ENCODE measurements at regions not wholly inside any gene's neighbourhood (a gene's known extent, or its start where the extent isn't known, plus 50 kb on each side); places are given as distances from the start of the nearest gene placed in this dataset.

DNA sequence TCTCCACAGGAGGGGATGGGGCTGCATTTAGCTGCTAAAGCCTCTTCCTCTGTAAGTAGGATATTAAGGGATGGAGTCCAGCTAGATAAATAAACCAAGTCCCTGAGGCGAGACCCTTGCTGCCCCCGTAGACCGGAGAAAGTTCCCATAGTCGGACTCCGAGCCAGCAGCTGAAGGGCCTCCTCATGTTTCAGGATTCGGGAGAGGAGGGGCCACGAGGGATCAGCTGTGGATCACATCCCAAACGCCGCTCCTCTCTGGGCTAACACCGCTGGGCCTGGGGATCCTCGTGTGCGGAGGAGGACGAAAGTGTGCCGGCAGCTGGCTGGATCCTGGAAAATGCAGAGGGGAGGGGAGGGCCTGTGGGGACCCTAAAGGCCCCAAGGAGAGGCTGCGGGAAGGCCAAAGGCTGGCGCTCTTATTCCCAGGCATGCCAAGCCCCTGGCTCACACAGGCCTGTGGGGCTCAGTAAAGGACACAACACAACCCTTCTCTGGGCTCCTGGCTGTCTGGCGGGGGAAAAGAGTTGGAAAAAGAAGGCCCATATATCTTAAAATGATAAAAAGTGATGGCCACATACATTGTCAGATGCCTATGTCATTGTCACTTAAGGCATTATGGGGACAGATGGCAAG lies 82.5 kb upstream of the TMEM72 start:
- no peak for DNase-seq

DNA sequence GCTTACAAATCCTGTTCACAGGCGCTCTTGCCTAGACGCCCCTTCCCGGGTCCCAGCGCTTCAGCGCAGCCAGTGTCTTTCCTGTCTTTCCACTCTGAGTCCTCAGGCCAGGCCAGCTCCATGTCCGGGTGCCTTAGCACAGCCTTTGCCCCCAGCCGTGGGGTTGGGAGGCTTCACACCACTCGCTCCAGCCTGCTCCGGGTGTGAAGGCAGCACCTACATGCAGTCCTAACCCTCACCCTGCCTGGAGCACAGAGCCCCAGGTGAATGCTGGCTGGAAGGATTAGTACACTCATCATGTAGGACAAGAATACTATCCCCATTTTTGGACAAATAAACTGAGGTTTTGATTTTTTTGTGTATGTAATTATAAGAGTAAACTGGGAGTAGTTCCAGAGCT lies 81.7 kb upstream of the TMEM72 start:
- no peak for DNase-seq

DNA sequence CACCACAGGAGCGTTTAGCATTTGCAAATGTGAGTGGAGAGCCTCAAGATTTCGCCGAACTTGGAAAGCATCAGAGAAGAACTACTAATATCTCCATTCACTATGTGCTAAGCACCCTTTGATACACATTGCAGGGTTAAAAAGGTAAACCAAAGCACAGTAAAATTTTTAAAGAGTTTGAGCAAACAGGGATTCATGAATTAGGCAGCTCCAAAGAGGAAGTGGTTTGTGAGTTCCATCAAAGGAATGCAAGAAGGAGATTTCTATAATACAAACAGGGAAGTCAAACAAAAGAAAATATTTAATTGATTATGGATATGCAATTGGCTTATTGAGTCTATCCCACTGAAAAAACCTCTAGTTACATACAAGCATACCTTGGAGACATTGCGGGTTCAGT lies 81.1 kb upstream of the TMEM72 start:
- DNase-seq: no peak

DNA sequence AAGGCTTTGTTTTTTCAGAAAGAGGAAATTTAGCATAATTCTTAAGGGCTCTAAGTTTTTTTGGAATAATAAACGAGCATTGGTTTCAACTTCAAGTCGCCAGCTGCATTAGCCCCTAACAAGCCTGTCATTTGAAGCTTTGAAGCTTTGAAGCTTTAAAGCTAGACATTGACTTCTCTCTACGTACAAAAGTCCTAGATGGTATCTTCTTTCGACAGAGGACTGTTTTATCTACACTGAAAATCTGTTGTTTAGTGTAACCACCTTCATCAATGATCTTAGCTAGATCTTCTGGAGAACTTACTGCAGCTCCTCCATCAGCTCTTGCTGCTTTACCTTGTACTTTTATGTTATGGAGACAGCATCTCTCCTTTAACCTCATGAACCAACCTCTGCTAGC lies 79.6 kb upstream of the TMEM72 start:
- no peak for DNase-seq

DNA sequence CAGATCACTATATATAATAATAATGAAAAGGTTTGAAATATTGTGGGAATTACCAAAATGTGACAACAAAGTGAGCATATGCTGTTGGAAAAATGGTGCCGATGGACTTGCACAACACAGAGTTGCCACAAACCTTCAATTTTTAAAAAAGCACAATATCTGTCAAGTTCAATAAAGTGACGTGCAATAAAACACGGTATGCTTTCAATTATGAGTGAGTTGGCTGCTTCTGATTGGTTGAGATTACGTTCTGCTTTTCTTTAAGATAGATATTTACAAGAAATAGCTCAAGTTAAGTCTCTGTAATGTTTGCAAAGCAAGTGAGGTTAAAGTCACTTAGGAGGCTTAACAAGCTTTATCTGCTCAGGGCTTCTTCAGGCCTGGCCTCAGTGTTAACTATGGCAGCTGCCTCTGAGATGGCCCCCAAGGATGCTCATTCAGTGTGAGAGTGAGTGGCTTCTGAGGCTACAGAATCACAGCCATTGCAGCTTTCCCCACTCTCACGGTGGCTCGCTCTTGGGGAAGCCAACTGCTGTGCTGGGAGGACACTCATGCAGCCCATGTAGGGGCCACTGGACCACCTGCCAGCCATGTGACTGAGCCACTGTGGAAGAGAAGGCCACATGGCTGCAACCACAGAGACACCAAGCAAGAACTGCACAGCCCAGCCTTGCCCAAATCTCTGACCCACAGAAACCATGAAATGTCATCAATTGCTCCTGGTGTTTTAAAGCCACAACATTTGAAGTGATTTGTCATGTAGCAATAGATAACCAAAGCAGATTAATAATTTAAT lies 78.3 kb upstream of the TMEM72 start:
- no peak for DNase-seq

DNA sequence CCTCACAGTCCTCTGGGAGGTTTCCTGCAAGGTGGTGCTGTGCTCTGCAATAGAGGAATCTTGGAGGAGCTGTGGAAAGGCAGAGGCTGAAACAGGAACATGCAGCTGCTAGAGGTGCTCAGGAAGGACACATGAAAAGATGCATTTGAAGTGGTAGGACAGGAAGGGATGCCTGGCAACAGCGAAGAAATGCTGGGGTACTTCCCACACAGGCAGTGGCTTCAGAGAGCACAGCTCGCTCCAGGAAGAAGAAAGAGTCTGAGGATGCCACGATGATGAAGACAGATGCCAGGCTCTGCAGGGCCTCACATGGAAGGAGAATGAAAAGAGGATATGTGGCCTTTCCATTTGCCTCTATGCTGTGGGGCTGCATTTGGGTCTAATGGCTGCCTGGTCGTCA lies 77.0 kb upstream of the TMEM72 start:
- DNase-seq: no peak

DNA sequence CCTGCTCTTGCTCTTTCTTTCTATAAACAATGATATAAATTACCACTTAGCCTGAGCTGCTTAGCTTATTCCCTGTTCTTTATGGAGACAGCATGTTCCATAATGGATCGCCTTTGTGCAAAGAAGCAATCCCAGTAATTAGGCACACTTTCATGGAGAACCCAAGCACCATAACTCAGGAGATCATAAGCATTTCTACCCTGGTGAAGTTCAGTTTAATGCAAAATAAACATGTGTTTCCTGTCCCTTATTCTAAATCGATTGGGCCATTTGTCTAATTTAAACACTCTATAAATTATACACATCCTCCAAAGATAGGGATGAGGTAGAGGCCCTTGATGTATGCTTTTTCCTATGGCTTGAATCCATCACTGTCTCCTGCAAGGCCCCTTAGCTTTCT lies 75.8 kb upstream of the TMEM72 start:
- no peak for DNase-seq

DNA sequence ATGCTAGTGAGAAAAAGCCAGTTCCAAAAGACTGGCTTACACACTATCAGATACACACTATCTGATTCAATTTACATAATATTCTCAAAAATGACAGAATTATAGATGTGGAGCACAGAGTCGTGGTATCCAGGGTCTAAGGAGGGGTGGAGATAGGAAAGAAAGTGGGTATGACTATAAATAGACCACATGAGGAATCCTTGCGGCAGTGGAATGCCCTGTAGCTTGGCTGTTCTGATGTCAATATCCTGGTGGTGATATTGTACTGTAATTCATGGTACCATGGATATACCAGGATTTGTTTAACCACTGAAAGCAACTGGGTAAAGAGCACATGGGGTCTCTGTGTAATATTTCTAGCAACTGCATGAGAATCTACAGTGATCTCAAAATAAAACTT lies 67.7 kb upstream of the TMEM72 start:
- DNase-seq: no peak

DNA sequence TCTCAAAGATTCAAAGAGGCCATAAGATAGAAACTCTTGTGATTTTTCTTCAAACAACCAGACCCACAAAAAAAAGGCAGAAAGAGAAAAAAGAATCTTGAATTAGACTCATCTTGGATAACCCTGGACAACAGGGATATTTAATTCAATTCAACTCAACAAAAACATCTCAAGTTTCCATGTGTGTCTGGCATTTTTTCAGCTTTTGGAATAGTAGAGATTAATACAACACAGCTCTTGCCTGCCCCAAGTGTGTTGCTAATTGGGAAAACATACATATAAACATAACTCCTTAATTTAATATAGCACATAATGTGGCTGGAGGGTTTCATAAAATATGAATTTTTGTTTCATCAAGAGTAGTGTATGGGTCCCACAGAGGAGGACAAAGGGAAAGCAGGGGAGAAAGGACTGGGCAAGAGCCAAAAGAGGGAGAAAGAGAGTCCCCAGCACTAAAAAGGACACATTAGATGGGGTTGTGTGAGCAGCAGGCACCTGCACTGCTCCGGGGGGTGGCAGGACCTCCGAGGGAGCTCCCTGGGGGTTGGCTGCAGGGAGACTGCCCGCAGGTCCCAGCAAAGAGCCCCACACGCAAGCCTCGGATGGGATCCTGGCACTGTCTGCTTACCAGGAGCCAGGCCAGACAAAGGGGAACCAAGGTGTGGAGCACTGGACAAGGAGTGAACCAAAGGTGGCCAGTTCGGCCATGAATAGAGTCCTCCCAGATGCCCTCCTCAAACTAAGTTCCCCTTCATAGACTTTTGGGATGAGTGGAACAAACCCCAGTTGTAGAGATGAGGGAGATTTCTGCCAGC lies 65.6 kb upstream of the TMEM72 start:
- DNase-seq: no peak

DNA sequence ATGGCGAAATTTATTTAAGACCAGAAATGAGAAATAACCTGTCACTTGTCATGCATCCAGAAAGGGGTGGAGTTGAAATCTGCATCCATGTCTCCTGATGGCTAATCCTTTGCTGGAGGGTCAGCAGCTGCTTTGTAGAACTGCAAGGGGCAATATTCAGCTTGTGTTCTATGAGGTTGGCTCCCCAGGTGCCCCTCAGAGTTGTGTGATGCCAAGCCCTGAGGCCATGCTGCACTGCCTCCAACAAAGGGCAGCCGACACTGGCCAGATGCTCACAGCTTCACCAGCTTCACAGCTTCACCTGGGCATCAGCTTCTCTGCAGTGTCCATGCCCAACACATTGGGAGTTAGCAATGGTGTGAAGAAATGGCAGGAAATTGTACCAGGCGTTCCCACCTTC lies 64.0 kb upstream of the TMEM72 start:
- no peak for DNase-seq

DNA sequence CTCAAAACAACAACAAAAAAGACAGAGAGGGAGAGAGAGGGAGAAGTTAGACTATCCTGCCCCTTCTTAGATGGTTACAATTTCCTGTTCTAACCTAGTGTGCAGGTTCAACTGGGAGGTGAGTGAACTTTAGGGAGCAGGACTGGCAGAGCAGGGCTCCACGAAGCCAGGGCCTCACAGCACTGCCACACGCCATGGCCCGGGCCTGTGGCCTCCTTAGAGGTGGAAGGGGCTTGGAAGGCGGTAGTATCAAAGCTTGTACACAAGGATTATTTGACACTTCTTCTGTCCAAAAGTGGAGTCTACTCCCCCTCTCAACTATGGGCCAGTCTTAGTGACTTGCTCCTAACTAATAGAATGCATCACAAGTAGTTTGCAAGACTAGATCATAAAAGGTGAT lies 62.9 kb upstream of the TMEM72 start:
- no peak for DNase-seq

DNA sequence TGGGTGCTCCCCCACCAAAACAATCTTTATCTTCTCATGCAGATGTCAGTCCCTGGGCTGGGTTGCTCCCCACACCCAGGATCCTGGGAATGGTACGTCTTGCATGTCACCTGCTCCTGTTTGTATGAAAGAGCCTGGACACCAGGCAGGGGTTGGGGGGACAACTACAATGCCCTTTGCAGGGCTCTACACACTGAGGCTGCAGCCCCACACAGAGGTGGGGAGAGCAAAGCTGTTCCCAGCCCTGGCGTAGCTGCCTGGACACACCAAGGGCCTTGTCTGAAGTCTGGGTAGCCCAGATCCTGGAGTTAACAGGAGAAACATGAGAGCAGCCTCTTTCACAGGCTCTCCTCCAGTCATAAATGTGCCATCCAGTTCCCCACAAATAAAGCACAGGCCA lies 61.2 kb upstream of the TMEM72 start:
- no peak for DNase-seq

DNA sequence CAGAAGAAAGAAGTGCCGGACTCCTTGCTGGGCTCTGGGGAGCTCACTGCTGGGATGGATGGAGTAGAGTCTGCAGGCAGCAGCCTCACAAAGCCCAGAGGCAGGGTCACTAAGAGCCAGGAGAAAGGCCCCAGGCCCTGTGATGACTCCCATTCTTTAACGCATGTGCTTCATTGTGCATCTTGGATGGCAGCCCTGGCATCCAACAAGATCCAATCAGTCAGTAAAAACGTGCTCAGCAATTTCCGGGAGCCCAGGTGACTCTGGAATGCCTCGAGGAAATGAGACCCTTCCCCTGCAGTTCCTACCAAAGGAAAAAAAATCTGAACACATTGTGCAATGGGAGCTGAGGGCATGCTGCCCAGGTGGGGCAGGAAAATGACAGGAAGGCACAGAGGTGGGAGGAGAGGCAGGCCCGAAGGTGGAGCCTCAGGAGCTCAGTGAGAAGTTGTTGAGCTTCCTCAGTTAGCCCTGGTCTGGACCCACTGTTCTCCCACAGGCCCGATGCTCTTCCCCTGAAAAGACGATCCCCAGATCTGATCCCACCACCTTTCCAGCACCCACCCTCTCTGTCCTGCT lies 60.7 kb upstream of the TMEM72 start:
- no peak for DNase-seq

DNA sequence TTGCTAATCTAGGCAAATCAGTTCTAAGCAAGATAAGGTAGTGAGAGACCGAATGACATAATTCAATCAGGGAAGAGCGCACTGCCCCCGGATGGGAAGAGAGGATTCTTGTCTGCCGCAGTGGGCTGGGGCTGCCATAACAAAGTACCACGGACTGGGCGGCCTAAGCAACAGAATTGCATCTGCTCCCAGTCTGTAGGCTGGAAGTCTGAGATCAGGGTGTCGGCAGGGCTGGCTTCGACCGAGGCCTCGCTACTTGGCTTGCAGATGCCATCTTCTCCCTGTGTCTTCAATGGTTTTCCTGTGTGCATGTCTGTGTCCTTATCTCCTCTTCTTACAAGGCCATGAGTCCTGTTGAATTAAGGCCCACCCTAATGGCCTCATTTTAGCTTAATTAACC lies 59.7 kb upstream of the TMEM72 start:
- DNase-seq: no peak

DNA sequence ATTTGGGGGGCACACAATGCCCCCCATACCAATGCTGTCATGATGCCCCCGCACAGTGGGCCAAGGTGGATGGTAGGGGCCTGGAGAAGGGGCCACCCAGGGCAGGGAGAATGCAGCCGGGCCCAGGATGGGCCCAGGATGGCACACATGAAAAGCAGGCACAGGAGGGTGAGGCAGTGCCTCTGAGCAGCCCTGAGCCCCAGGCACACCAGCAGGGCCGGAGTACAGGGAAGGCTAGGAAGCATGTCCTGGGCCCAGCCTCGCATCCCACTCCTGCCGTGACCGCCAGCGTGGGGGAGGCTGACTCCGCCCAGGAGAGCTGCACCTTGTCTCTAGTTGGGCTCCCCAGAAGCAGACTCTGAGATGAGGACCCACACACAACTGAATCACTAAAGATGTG lies 59.3 kb upstream of the TMEM72 start:
- no peak for DNase-seq

DNA sequence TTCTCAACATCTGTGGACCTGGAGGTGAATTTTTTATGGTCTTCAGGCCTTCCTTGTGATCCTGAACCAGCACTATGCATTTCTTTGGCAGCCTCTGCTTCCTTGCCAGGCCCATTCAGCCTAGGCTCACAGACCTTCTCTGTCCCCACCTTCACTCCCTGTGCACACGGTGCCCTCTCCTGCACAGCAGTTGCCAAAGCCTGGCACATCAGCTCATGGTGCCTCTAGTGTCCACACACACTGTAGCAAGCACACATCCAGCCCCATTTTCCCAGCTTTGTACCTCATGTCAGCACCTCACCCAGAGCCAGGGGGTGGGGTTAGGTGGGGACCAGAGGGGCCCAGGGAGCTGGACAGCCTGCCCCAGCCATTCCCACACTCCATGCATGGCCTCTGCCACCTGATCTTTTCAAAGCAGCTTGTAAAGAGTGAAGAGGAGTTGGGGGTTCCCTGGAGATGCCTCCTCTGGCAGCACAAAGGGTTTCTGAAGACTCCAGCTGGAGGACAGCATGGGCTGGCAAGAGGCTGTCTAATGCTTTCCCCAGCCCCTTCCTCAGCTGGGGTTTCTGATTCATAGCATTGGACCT lies 57.9 kb upstream of the TMEM72 start:
- DNase-seq: no peak

DNA sequence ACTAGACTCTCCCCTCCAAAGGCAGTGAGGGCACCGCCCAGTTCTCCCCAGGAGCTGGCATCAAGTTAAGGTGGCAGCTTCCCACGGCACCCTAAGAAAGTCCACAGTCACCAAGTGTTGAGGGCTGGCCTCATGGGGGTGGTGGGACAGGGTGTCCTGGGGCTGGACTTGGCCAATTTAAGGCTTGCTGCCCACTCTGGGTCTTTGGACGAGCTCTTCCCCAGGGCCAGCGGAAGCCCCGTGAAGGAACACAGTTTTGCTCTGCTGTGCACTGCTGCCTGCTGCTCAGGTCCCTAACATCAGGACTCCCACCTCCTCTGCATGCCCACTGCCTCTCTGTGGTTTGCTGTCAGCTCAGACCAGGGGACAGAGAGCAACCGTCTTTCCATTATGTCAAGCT lies 57.3 kb upstream of the TMEM72 start:
- no peak for DNase-seq

DNA sequence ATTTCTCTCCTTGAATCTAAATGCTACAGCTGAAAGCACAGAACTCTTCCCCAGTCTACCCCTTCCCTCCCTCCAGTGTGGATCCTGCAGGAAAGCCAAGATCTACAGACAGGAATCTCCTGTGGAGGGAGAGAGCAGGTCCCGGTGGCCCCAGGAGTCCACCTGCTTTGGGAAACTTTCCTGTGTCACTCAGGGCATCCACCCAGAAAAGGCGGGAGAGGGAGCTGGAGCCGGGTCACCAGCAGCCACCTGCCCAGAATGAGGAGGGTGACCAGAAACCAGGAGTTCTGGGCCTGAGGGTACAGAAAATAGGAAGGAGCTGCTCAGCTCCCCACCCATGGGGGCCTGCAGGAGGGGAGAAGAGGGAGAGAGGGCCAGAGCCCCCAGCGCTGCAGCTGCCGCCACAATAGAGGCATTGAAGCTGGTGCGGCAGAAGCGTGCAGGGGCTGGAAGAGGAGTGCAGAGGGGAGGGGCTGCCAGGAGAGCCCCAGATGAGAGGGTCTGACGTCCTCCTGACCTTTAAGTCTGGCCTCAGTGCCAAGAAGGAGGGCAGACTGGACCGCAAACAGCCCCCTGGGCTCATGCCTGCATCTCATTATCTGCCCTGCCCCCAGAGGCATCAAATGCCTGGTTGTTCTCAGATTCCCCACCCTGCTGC lies 56.3 kb upstream of the TMEM72 start:
- no peak for DNase-seq

DNA sequence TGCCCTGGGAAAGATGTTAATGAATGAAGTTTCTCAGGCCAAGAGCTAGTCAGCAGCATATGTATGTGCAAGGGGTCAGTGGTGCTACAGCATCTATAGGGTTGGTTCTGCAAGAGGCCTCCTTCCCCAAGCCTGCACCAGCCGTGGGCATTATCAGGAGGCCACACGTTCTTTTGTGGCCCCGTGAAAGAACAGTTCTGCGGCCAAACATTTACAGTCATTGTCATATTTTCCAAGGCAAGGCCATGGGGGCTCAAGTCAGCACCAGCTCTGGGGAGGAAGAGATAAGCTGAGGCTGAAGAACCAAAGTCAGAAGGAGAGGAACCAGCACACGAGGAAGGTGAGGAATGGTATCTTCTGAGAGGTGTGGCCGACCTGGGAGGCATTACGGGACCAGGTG lies 54.4 kb upstream of the TMEM72 start:
- DNase-seq: no peak

DNA sequence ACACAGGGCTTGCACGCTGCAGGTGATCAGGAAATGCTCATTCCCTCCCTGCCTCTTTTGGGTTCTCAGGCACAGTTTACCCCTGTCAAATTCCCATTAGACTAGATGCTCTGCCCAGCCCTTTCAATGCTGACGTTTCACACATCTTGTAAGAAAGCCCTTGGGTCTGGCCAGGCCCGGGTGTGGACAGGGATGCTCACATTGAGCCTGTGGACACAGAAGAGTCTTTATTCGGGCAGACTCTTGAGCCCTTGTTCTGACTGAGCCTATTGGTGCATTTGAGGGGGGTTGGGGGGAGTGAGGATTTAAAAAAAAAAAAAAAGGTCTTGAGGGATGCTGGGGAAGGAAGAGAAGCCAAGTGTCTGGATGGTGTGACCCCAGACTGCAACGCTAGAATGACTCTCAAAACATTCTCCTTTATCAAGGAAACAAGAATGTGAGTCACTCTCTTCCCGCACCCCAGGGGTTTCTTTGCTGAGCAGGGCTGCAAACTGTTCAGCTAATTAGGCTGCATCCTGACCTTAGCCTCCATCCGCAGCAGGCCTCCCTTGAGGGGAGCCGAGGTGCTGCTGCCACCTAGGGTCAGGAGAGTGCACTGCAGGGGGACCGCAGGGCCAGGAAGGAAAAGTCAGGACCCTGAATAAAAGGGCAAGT lies 53.6 kb upstream of the TMEM72 start:
- peak; percentile 3 to 9 for DNase-seq

DNA sequence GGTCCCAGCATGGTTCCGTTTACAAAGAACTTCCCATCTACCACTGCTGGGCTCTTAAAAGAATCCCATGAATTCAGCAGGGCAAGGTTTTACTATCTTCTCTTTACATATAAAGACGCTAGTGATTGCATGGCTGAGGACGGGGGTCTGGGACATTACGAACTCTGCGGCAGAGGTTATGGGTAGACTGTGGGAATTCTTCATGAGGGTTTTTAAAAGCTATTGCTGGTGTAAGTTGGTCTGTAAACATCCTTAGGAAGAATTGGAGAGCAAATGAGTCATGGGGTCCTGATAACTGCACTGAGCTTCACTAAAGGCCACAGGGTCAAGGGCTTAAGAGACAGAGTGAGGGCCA lies 53.1 kb upstream of the TMEM72 start:
- no peak for DNase-seq

DNA sequence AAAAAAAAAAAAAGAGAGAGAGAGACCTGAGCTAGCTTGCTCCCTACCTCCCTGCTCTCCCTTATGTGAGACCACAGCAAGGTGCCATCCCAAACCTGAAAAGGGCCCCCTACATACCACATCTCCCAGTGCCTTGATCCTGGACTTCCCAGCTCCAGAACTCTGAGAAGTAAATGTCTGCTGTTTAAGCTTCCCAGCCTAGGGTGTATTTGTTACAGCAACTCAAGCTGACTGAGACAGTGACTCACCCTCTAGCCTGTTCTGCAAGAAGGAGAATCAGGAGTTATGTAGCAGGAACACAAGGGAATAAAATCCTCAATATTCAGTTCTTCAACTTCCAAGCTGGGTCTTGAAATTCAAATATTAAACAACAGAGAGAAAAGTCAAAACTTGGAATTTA lies 52.1 kb upstream of the TMEM72 start:
- DNase-seq: no peak
